H1 (cell line): ENCODE measurements at regions not wholly inside any gene's neighbourhood (a gene's known extent, or its start where the extent isn't known, plus 50 kb on each side); places are given as distances from the start of the nearest gene placed in this dataset.

Experiments
- CTCF ChIA-PET: fragments of 300-600 bp; sonication (Branson Sonifier 250); formaldehyde crosslinking; loops from one replicate; lab custom pipeline; 2021; ENCODE audit not compliant: partially characterized antibody; lab: Charles Lee
- POLR2A ChIA-PET: fragments of 300-600 bp; sonication (Branson Sonifier 250); formaldehyde crosslinking; loops from one replicate; lab custom pipeline; 2021; ENCODE audit warnings: inconsistent platforms; ENCODE audit not compliant: partially characterized antibody; lab: Charles Lee
- DNase-seq, 2 experiments: peaks; one replicate each; pipeline versions ENCODE4 v3.0.0 to v3.0.0-alpha.2; 2010 to 2022; ENCODE audit warnings: low spot score in 2 of 2, low read depth in 1 of 2, mixed read lengths in 1 of 2
- FAIRE-seq: peaks from 2 replicates; lab custom pipeline; 2011; peaks lifted over from hg19 to GRCh38; lab: Jason Lieb, UNC
- H2AFZ ChIP-seq: 2 replicates; pipeline ENCODE4 v1.8.1; 2012; ENCODE audit warnings: low read length, inconsistent platforms
- H2AK5ac ChIP-seq: 2 replicates; pipeline ENCODE4 v1.6.1; 2013; ENCODE audit warnings: low read depth, low read length
- H2BK120ac ChIP-seq: replicated peaks from 2 replicates; pipeline ENCODE3; 2013; ENCODE audit warnings: low read depth, low read length, inconsistent platforms
- H2BK12ac ChIP-seq: 2 replicates; pipeline ENCODE4 v1.6.1; 2013; ENCODE audit warnings: low read depth, low read length
- H2BK15ac ChIP-seq: 2 replicates; pipeline ENCODE4 v1.6.1; 2013; ENCODE audit warnings: low read length
- H2BK20ac ChIP-seq: 2 replicates; pipeline ENCODE4 v1.6.1; 2013; ENCODE audit warnings: low read length
- H2BK5ac ChIP-seq: 2 replicates; pipeline ENCODE4 v1.6.1; 2013; ENCODE audit warnings: low read depth, low read length
- H3K14ac ChIP-seq: 2 replicates; pipeline ENCODE4 v1.6.1; 2013; ENCODE audit warnings: inconsistent platforms; ENCODE audit not compliant: insufficient read length
- H3K18ac ChIP-seq: 2 replicates; pipeline ENCODE4 v1.6.1; 2013; ENCODE audit warnings: low read length; ENCODE audit errors: extremely low read depth
- H3K23ac ChIP-seq: 2 replicates; pipeline ENCODE4 v1.6.1; 2013; ENCODE audit warnings: inconsistent platforms; ENCODE audit not compliant: insufficient read length
- H3K23me2 ChIP-seq: 2 replicates; pipeline ENCODE4 v1.6.1; 2013; ENCODE audit warnings: low read depth, low read length
- H3K27ac ChIP-seq: 2 replicates; pipeline ENCODE4 v1.6.1; 2011; ENCODE audit warnings: low read depth, low read length, inconsistent platforms
- H3K27me3 ChIP-seq, 4 experiments: replicated peaks in 1 of 4; 1 replicate in 1 of 4; 2 replicates in 3 of 4; pipeline versions ENCODE4 v1.6.1 to v1.8.1; 2011 to 2013; ENCODE audit warnings: low read length in 3 of 4, mild to moderate bottlenecking in 3 of 4, inconsistent platforms in 2 of 4, mixed read lengths in 2 of 4, moderate library complexity in 1 of 4; ENCODE audit not compliant: control insufficient read depth in 3 of 4, insufficient read depth in 3 of 4; ENCODE audit errors: extremely low read depth in 1 of 4
- H3K36me3 ChIP-seq, 4 experiments: 2 replicates each; pipeline versions ENCODE4 v1.6.1 to v1.8.1; 2011 to 2013; ENCODE audit warnings: mild to moderate bottlenecking in 4 of 4, low read length in 3 of 4, moderate library complexity in 2 of 4, control low read depth in 1 of 4, inconsistent platforms in 1 of 4; ENCODE audit not compliant: insufficient read depth in 4 of 4, control insufficient read depth in 2 of 4
- H3K4ac ChIP-seq: replicated peaks from 2 replicates; pipeline ENCODE3; 2013; ENCODE audit warnings: low read length, low read depth, mixed read lengths, inconsistent platforms; ENCODE audit not compliant: insufficient read length
- H3K4me1 ChIP-seq, 4 experiments: replicated peaks in 1 of 4; 1 replicate in 1 of 4; 2 replicates in 3 of 4; pipeline versions ENCODE4 v1.6.1 to v1.8.1; 2011 to 2013; ENCODE audit warnings: low read length in 3 of 4, inconsistent platforms in 2 of 4, mixed read lengths in 1 of 4; ENCODE audit not compliant: insufficient read depth in 4 of 4, control insufficient read depth in 3 of 4
- H3K4me2 ChIP-seq, 2 experiments: 2 replicates each; pipeline versions ENCODE4 v1.6.1 to v1.8.1; 2011 to 2013; ENCODE audit warnings: low read depth in 2 of 2, low read length in 2 of 2, control low read depth in 1 of 2, inconsistent platforms in 1 of 2, mild to moderate bottlenecking in 1 of 2; ENCODE audit not compliant: insufficient read depth in 1 of 2
- H3K4me3 ChIP-seq, 4 experiments: fragments of 200-600, 300-600 bp in 1 of 4; sonication (generic), shearing (Covaris generic), sonication (Bioruptor Twin) in 1 of 4; 2 replicates each; pipeline versions ENCODE4 v1.5.1 to v1.8.1; 2011 to 2016; ENCODE audit warnings: low read length in 4 of 4, low read depth in 3 of 4, control low read depth in 2 of 4, inconsistent platforms in 2 of 4, mild to moderate bottlenecking in 2 of 4, mixed read lengths in 1 of 4, moderate library complexity in 1 of 4; ENCODE audit not compliant: insufficient read depth in 2 of 4; ENCODE audit errors: extremely low read depth in 1 of 4
- H3K56ac ChIP-seq: replicated peaks from 2 replicates; pipeline ENCODE3; 2013; ENCODE audit warnings: low read depth, mild to moderate bottlenecking, mixed read lengths, low read length, inconsistent platforms; ENCODE audit not compliant: insufficient read length
- H3K79me1 ChIP-seq: 2 replicates; pipeline ENCODE4 v1.6.1; 2013; ENCODE audit warnings: low read depth, low read length, control low read depth
- H3K79me2 ChIP-seq, 2 experiments: 2 replicates each; pipeline versions ENCODE4 v1.6.1 to v1.8.1; 2012 to 2013; ENCODE audit warnings: low read length in 2 of 2, mild to moderate bottlenecking in 2 of 2, inconsistent platforms in 1 of 2; ENCODE audit not compliant: insufficient read depth in 2 of 2, control insufficient read depth in 1 of 2
- H3K9ac ChIP-seq, 4 experiments: replicated peaks in 1 of 4; 1 replicate in 1 of 4; 2 replicates in 3 of 4; pipeline versions ENCODE4 v1.6.1 to v1.8.1; 2011 to 2013; ENCODE audit warnings: low read depth in 3 of 4, low read length in 3 of 4, control low read depth in 2 of 4, mild to moderate bottlenecking in 2 of 4, moderate library complexity in 2 of 4, inconsistent platforms in 1 of 4; ENCODE audit errors: extremely low read depth in 1 of 4
- H3K9me3 ChIP-seq, 2 experiments: 2 replicates each; pipeline versions ENCODE4 v1.6.1 to v1.8.1; 2012 to 2013; ENCODE audit warnings: mild to moderate bottlenecking in 2 of 2, moderate library complexity in 2 of 2, control low read depth in 1 of 2, inconsistent platforms in 1 of 2, low read depth in 1 of 2, low read length in 1 of 2, mixed read lengths in 1 of 2; ENCODE audit not compliant: insufficient read depth in 2 of 2
- H4K20me1 ChIP-seq, 2 experiments: replicated peaks in 1 of 2; 2 replicates each; pipeline versions ENCODE3 to v1.8.1; 2011 to 2013; ENCODE audit warnings: inconsistent platforms in 2 of 2, low read length in 2 of 2, mild to moderate bottlenecking in 1 of 2; ENCODE audit not compliant: insufficient read depth in 2 of 2, control insufficient read depth in 1 of 2
- H4K5ac ChIP-seq: 2 replicates; pipeline ENCODE4 v1.6.1; 2013; ENCODE audit warnings: low read length, low read depth, mixed read lengths, inconsistent platforms; ENCODE audit not compliant: insufficient read length
- H4K8ac ChIP-seq: 2 replicates; pipeline ENCODE4 v1.8.0; 2013; ENCODE audit warnings: mild to moderate bottlenecking, moderate library complexity, low read length, inconsistent platforms; ENCODE audit not compliant: insufficient read depth; ENCODE audit errors: extremely low read depth
- H4K91ac ChIP-seq: replicated peaks from 2 replicates; pipeline ENCODE3; 2013; ENCODE audit warnings: low read length, mixed read lengths, inconsistent platforms; ENCODE audit not compliant: insufficient read length
- ATF2 ChIP-seq: IDR thresholded peaks from 2 replicates; pipeline ENCODE4 v1.6.1; 2012; ENCODE audit warnings: low read length, inconsistent platforms
- CTBP2 ChIP-seq: IDR thresholded peaks from 2 replicates; pipeline ENCODE4 v1.7.0; 2011; ENCODE audit warnings: borderline replicate concordance, mild to moderate bottlenecking, moderate library complexity, mixed read lengths, low read length; ENCODE audit not compliant: insufficient read depth, insufficient read length
- E2F6 ChIP-seq: IDR thresholded peaks from 2 replicates; pipeline ENCODE4 v1.6.1; 2012; ENCODE audit warnings: inconsistent platforms
- EZH2 ChIP-seq: fragments of 200-600 bp; sonication (generic); IDR thresholded peaks from 2 replicates; pipeline ENCODE4 v1.7.1; 2012; ENCODE audit warnings: low read depth, mild to moderate bottlenecking, moderate library complexity, low read length, inconsistent platforms; ENCODE audit not compliant: severe bottlenecking
- HDAC2 ChIP-seq, 2 experiments: fragments of 300-600 bp in 1 of 2; sonication (generic) in 1 of 2; IDR thresholded peaks; 2 replicates each; pipeline ENCODE4 v1.6.1; 2011 to 2012; ENCODE audit warnings: low read depth in 2 of 2, low read length in 2 of 2, mild to moderate bottlenecking in 2 of 2, moderate library complexity in 2 of 2, borderline replicate concordance in 1 of 2, inconsistent platforms in 1 of 2
- KDM1A ChIP-seq: fragments of 200-600, 300-600 bp; sonication (generic); IDR thresholded peaks from 2 replicates; pipeline ENCODE4 v1.7.1; 2016; ENCODE audit warnings: mild to moderate bottlenecking, low read length, borderline replicate concordance
- PHF8 ChIP-seq: fragments of 200-600 bp; sonication (generic); conservative IDR thresholded peaks from 2 replicates; pipeline ENCODE4 v1.7.1; 2012; ENCODE audit warnings: low read depth, mild to moderate bottlenecking, inconsistent platforms, low read length, moderate library complexity
- POLR2A ChIP-seq, 2 experiments: IDR thresholded peaks; 1 replicate in 1 of 2; 2 replicates in 1 of 2; pipeline ENCODE4 v1.6.1; 2011; ENCODE audit warnings: low read depth in 2 of 2, low read length in 2 of 2, mild to moderate bottlenecking in 2 of 2; ENCODE audit errors: control extremely low read depth in 1 of 2
- SIN3A ChIP-seq, 2 experiments: IDR thresholded peaks in 1 of 2; conservative IDR thresholded peaks in 1 of 2; 2 replicates each; pipeline ENCODE4 v1.6.1; 2011 to 2012; ENCODE audit warnings: low read length in 2 of 2, improper control_type of control experiment in 1 of 2, low read depth in 1 of 2, mild to moderate bottlenecking in 1 of 2
- SP4 ChIP-seq: IDR thresholded peaks from 2 replicates; pipeline ENCODE4 v1.6.1; 2012; ENCODE audit warnings: low read length, inconsistent platforms
- SUZ12 ChIP-seq: fragments of 200-600 bp; sonication (generic); IDR thresholded peaks from 2 replicates; pipeline ENCODE4 v1.6.1; 2012; ENCODE audit warnings: mild to moderate bottlenecking, inconsistent platforms, low read length, moderate library complexity, mixed read lengths
- TCF12 ChIP-seq: IDR thresholded peaks from 2 replicates; pipeline ENCODE4 v1.6.1; 2011; ENCODE audit warnings: low read depth, mild to moderate bottlenecking, low read length
- WGBS, 2 experiments: shearing (Covaris generic) in 1 of 2; methylation state at CpG; one replicate each; pipeline versions ENCODE4 v1.1.6 to v1.1.7; 2013 to 2015; ENCODE audit warnings: low lambda C conversion rate in 2 of 2, mixed read lengths in 2 of 2, inconsistent platforms in 1 of 2, low coverage in 1 of 2, missing lambda C conversion rate in 1 of 2; ENCODE audit not compliant: insufficient replicate concordance in 2 of 2, insufficient coverage in 1 of 2, insufficient read length in 1 of 2; ENCODE audit errors: extremely low coverage in 1 of 2, missing lambda C conversion rate in 1 of 2; 5-methylcytosine and 5-hydroxymethylcytosine counted together

- no peaks in the 10 kb centered on the region for H4K20me1 ChIP-seq
- H3K4me2 ChIP-seq, result no peak overlapping the region
- peaks cover 0 to 3% (median 0%) of the 10 kb centered on the region in 4 experiments; a peak in 1 of 7 replicates for H3K4me1 ChIP-seq
- WGBS, 2 experiments, result 88% methylated on average over 5 of the region's 5 CpGs; no CpG with 5 or more reads in 1 of the 2 experiments
- H2BK5ac ChIP-seq, result no peak overlapping the region
- H3K14ac ChIP-seq, result no peak overlapping the region
- no peak overlapping the region for H3K4me3 ChIP-seq
- H2BK120ac ChIP-seq, result no peak overlapping the region
- no peaks in the 10 kb centered on the region for H3K79me2 ChIP-seq
- H3K18ac ChIP-seq, result no peak overlapping the region
- H4K8ac ChIP-seq, result no peak overlapping the region
- H3K9ac ChIP-seq, result no peak overlapping the region
- no peak overlapping the region for H2AFZ ChIP-seq
- no peak for DNase-seq
- no peak overlapping the region for H3K27ac ChIP-seq
- no peaks in the 10 kb centered on the region for H3K9me3 ChIP-seq
- H2BK20ac ChIP-seq, result no peak overlapping the region
- no peak overlapping the region for H3K56ac ChIP-seq
- H3K27me3 ChIP-seq, result no peaks in the 10 kb centered on the region
- no peak overlapping the region for H3K4ac ChIP-seq
- POLR2A ChIA-PET, result no interaction called here
- FAIRE-seq, result no peak
- no peaks in the 10 kb centered on the region for H3K79me1 ChIP-seq
- no peak overlapping the region for H2BK12ac ChIP-seq
- no peak overlapping the region for H3K23ac ChIP-seq
- H2AK5ac ChIP-seq, result no peak overlapping the region
- CTCF ChIA-PET, result interaction anchor here (0.6 kb wide), 1 partner anchor 39 kb away, joined by 3 read pairs; no protein-coding TSS in a partner anchor
- H3K36me3 ChIP-seq, result no peaks in the 10 kb centered on the region
- H4K91ac ChIP-seq, result no peak overlapping the region
- no peaks in the 10 kb centered on the region for H3K23me2 ChIP-seq
- no peak overlapping the region for H2BK15ac ChIP-seq
- no peak overlapping the region for H4K5ac ChIP-seq
- TF ChIP-seq TCF12, result no peak
- TF ChIP-seq SIN3A (conservative IDR thresholded peaks at IDR 0.05 in 1 of 2, IDR thresholded peaks at IDR 0.05 in 1 of 2; ENCODE audit: low read depth in 1 of 2, low read length in 2 of 2), result no peak
- TF ChIP-seq SUZ12, result no peak
- TF ChIP-seq CTBP2, result no peak
- TF ChIP-seq POLR2A (IDR thresholded peaks at IDR 0.05; ENCODE audit: control extremely low read depth in 1 of 2, low read depth in 2 of 2, low read length in 2 of 2), result no peak
- no peak for TF ChIP-seq PHF8
- TF ChIP-seq SP4, result no peak
- TF ChIP-seq E2F6, result no peak
- no peak for TF ChIP-seq HDAC2 (IDR thresholded peaks at IDR 0.05; ENCODE audit: borderline replicate concordance in 1 of 2, low read depth in 2 of 2, low read length in 2 of 2)
- TF ChIP-seq KDM1A, result no peak
- TF ChIP-seq ATF2, result no peak
- TF ChIP-seq EZH2, result no peak
These were observed 113.0 kb upstream of the NR5A2 start for GRCh38 chr1:199914546-199914945.
